Esophagus squamous epithelium (tissue), 4 donors: ENCODE measurements at regions not wholly inside any gene's neighbourhood (a gene's known extent, or its start where the extent isn't known, plus 50 kb on each side); places are given as distances from the start of the nearest gene placed in this dataset.

Experiments
- POLR2A ChIP-seq, 4 donors: fragments of 450-650 bp; IDR thresholded peaks; one replicate each; pipeline ENCODE4 v1.6.1; 2017; ENCODE audit warnings: antibody characterized with exemption in 4 of 4, mild to moderate bottlenecking in 4 of 4, moderate library complexity in 3 of 4
- TF ChIP-seq, protein P1 (sequence below), 6 experiments: fragments of 450-650 bp in 4 of 6; fragments of 200-600 bp in 2 of 6; sonication (generic) in 2 of 6; IDR thresholded peaks; one replicate each; pipeline ENCODE4 v1.5.1; 2016 to 2019; ENCODE audit warnings: antibody characterized with exemption in 6 of 6, mild to moderate bottlenecking in 4 of 6, moderate library complexity in 4 of 6

DNA sequence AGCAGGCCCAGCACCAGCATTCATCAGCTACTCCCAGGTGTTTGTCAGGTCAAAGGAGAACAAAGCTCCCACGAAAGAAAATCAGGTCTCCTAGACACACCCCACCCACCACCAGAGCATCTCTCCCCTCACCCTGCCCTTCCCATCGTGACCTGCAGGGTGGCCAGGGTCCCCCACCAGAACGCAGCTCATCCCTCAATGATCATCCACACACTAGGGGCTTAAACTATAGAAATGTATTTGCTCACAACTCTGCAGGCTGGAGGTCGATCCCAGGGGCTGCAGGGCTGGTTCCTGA lies 97.4 kb downstream of the RIPK4 start:
- no peak for TF ChIP-seq POLR2A (IDR thresholded peaks at IDR 0.05)
- TF ChIP-seq, protein P1, sequence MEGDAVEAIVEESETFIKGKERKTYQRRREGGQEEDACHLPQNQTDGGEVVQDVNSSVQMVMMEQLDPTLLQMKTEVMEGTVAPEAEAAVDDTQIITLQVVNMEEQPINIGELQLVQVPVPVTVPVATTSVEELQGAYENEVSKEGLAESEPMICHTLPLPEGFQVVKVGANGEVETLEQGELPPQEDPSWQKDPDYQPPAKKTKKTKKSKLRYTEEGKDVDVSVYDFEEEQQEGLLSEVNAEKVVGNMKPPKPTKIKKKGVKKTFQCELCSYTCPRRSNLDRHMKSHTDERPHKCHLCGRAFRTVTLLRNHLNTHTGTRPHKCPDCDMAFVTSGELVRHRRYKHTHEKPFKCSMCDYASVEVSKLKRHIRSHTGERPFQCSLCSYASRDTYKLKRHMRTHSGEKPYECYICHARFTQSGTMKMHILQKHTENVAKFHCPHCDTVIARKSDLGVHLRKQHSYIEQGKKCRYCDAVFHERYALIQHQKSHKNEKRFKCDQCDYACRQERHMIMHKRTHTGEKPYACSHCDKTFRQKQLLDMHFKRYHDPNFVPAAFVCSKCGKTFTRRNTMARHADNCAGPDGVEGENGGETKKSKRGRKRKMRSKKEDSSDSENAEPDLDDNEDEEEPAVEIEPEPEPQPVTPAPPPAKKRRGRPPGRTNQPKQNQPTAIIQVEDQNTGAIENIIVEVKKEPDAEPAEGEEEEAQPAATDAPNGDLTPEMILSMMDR (IDR thresholded peaks at IDR 0.05), result no peak
